GM12874 (cell line): ENCODE measurements at regions not wholly inside any gene's neighbourhood (a gene's known extent, or its start where the extent isn't known, plus 50 kb on each side); places are given as distances from the start of the nearest gene placed in this dataset.

Source experiments
- CTCF ChIP-seq: IDR thresholded peaks from 2 replicates; pipeline ENCODE4 v1.5.1; 2011; ENCODE audit warnings: low read depth, mild to moderate bottlenecking, control low read depth, low read length, moderate library complexity; ENCODE audit not compliant: insufficient read depth

- no peak for TF ChIP-seq CTCF
These were observed 162.2 kb upstream of the TOM1L1 start for GRCh38 chr17:54738496-54738895.

- TF ChIP-seq CTCF = no peak
These were observed 155.9 kb upstream of the TOM1L1 start for GRCh38 chr17:54744750-54745149.

GRCh38 chr17:54745239-54745638 is 155.4 kb upstream of the TOM1L1 start:
- TF ChIP-seq CTCF = no peak

- no peak for TF ChIP-seq CTCF
These were observed 154.8 kb upstream of the TOM1L1 start for GRCh38 chr17:54745862-54746261.

- TF ChIP-seq CTCF = no peak
These were observed 151.5 kb upstream of the TOM1L1 start for GRCh38 chr17:54749157-54749556.

GRCh38 chr17:54754560-54754959 is 146.1 kb upstream of the TOM1L1 start:
- peak; percentile 69 for TF ChIP-seq CTCF

- no peak for TF ChIP-seq CTCF
These were observed 139.8 kb upstream of the TOM1L1 start for GRCh38 chr17:54760836-54761235.

- no peak for TF ChIP-seq CTCF
These were observed 129.8 kb upstream of the TOM1L1 start for GRCh38 chr17:54770836-54771235.
